Lower leg skin (tissue), 4 donors: ENCODE measurements at regions not wholly inside any gene's neighbourhood (a gene's known extent, or its start where the extent isn't known, plus 50 kb on each side); places are given as distances from the start of the nearest gene placed in this dataset.
"Not testable (repeated sequence)": the region's sequence is repeated elsewhere in the genome, so short reads cannot be mapped to it uniquely, and the experiment has no call there.

Experiments used
- DNase-seq, 2 donors: peaks; one replicate each; pipeline ENCODE4 v3.0.0-alpha.2; 2019; ENCODE audit warnings: low spot score in 2 of 2
- H3K4me3 ChIP-seq: fragments of 200-600 bp; sonication (generic); 2 replicates; pipeline ENCODE4 v1.5.1; 2017; ENCODE audit warnings: mild to moderate bottlenecking, low read depth; ENCODE audit not compliant: poor library complexity, severe bottlenecking
- CTCF ChIP-seq, 3 donors: fragments of 450-650 bp; IDR thresholded peaks; one replicate each; pipeline ENCODE4 v1.5.1; 2016; ENCODE audit warnings: antibody characterized with exemption in 3 of 3, mild to moderate bottlenecking in 3 of 3, moderate library complexity in 2 of 3
- POLR2A ChIP-seq, 2 donors: fragments of 450-650 bp; IDR thresholded peaks; one replicate each; pipeline ENCODE4 v1.6.1; 2016 to 2017; ENCODE audit warnings: antibody characterized with exemption in 2 of 2, mild to moderate bottlenecking in 1 of 2, moderate library complexity in 1 of 2
- WGBS, 2 donors: methylation state at CpG; one replicate each; pipeline ENCODE4 v1.1.5; 2018; 5-methylcytosine and 5-hydroxymethylcytosine counted together
- intact Hi-C: fragments of 100-400 bp; cut with DNase I; formaldehyde crosslinking; loops from one replicate; pipeline ENCODE4 v1.15.0; 2023; ENCODE audit warnings: low total_unique reads

DNA sequence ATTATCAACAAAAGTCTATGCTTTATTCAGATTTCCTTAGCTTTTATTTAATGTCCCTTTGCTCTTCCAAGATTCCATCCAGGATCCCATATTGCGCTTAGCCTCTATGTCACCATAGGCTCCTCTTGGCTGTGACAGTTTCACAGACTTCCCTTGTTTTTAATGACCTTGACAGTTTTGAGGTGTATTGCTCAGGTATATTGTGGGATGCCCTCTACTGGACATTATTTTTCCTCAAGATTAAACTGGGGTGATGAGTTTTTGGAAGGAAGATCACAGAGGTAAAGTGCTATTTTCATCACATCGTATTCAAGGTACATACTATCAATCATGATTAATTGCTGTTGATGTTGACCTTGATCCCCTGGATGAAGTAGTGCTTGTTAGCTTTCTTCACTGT lies 99.1 kb upstream of the SMAD3 start:
- no peak for DNase-seq
- intact Hi-C loops: no loop called here
- 92 to 93% methylated on average over 2 of the region's 2 CpGs for WGBS, 2 donors
- TF ChIP-seq CTCF (IDR thresholded peaks at IDR 0.05): no peak
- no peak for TF ChIP-seq POLR2A (IDR thresholded peaks at IDR 0.05)
- no peak overlapping the region for H3K4me3 ChIP-seq

DNA sequence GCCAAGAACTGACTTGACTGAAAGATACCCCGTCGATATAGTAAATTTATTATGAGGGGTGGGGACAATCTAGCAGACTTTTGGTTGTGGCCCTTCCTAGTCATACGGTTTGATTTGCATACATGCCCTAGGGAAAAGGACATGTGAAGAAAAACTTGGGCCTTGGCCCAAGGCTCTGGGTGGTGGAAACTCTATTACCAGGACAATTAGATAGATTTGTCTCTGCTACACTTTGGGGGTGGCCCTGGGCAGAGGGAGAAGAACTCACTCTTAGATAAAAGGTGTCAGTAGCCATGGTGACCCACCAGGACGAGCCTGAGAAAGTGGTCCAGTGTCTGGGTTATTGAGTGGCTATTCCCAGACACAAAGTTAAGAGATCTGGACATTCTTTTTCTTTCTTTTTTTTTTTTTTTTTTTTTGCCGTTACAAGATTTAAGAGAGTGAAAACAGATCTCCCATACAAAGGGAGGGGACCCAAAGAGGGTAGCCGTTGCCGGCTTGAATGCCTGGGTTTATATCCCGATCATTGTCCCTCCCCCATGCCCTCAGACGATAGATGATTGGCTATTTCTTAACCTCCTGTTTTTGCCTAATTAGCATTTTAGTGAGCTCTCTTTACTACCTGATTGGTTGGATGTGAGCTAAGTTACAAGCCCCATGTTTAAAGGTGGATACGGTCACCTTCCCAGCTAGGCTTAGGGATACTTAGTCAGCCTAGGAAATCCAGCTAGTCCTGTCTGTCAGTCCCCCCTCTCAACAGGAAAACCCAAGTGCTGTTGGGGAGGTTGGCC lies 96.4 kb upstream of the SMAD3 start:
- TF ChIP-seq CTCF (IDR thresholded peaks at IDR 0.05) (no peak), POLR2A (IDR thresholded peaks at IDR 0.05) (no peak)
- intact Hi-C loops: no loop called here
- no peak overlapping the region for H3K4me3 ChIP-seq
- WGBS, 2 donors: 87% methylated on average over 10 of the region's 10 CpGs
- DNase-seq: peak in 1 of 2 donors; percentile 43

GRCh38 chr15:66974131-66974530 lies 91.3 kb upstream of the SMAD3 start:
- DNase-seq, H3K4me3 ChIP-seq, intact Hi-C loops: not testable (repeated sequence)
- 92 to 94% methylated on average over 10 of the region's 10 CpGs for WGBS, 2 donors

GRCh38 chr15:66976106-66976640 lies 89.2 kb upstream of the SMAD3 start:
- 92 to 93% methylated on average over 18 of the region's 18 CpGs for WGBS, 2 donors
- H3K4me3 ChIP-seq, intact Hi-C loops, DNase-seq: not testable (repeated sequence)

GRCh38 chr15:66980326-66980725 lies 85.1 kb upstream of the SMAD3 start:
- intact Hi-C loops, DNase-seq, H3K4me3 ChIP-seq: not testable (repeated sequence)
- whole genome bisulfite sequencing, 2 donors: 66 to 70% methylated on average over 3 of the region's 3 CpGs

- TF ChIP-seq POLR2A (IDR thresholded peaks at IDR 0.05): no peak
- no peak for TF ChIP-seq CTCF (IDR thresholded peaks at IDR 0.05)
- intact Hi-C loops: no loop called here
- no peak overlapping the region for H3K4me3 ChIP-seq
- no peak for DNase-seq
- WGBS, 2 donors: 57% methylated on average over 6 of the region's 6 CpGs
Measured at GRCh38 chr15:66981771-66982170, 83.6 kb upstream of the SMAD3 start.

DNA sequence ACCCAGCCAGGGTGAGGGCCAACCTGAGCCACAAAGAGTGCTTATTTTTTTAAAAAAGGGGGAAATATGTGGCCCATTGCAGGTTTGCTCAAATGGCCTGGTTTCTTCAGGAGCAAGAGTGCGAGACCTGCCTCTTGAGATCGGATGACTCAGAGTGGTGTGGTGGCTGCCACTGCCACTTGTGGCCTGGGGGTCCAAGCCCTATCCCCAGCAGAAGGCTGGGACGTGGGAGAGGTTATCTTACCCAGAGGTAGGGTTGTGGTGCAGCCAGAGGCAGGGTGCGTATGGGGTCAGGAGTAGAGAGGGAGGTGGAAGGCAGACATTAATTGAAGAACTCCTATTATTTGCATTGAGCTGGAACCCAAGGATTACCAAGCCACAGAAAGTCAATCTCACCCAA lies 83.2 kb upstream of the SMAD3 start:
- 87 to 93% methylated on average over 4 of the region's 4 CpGs for WGBS, 2 donors
- no peak for DNase-seq
- TF ChIP-seq CTCF (IDR thresholded peaks at IDR 0.05) (no peak), POLR2A (IDR thresholded peaks at IDR 0.05) (no peak)
- intact Hi-C loops: no loop called here
- H3K4me3 ChIP-seq: no peak overlapping the region
